H1 (cell line): ENCODE measurements at regions not wholly inside any gene's neighbourhood (a gene's known extent, or its start where the extent isn't known, plus 50 kb on each side); places are given as distances from the start of the nearest gene placed in this dataset.

Experiments
- CTCF ChIA-PET: fragments of 300-600 bp; sonication (Branson Sonifier 250); formaldehyde crosslinking; loops from one replicate; lab custom pipeline; 2021; ENCODE audit not compliant: partially characterized antibody; lab: Charles Lee
- POLR2A ChIA-PET: fragments of 300-600 bp; sonication (Branson Sonifier 250); formaldehyde crosslinking; loops from one replicate; lab custom pipeline; 2021; ENCODE audit warnings: inconsistent platforms; ENCODE audit not compliant: partially characterized antibody; lab: Charles Lee
- DNase-seq, 2 experiments: peaks; one replicate each; pipeline versions ENCODE4 v3.0.0 to v3.0.0-alpha.2; 2010 to 2022; ENCODE audit warnings: low spot score in 2 of 2, low read depth in 1 of 2, mixed read lengths in 1 of 2
- FAIRE-seq: peaks from 2 replicates; lab custom pipeline; 2011; peaks lifted over from hg19 to GRCh38; lab: Jason Lieb, UNC
- H2AFZ ChIP-seq: 2 replicates; pipeline ENCODE4 v1.8.1; 2012; ENCODE audit warnings: low read length, inconsistent platforms
- H2AK5ac ChIP-seq: 2 replicates; pipeline ENCODE4 v1.6.1; 2013; ENCODE audit warnings: low read depth, low read length
- H2BK120ac ChIP-seq: replicated peaks from 2 replicates; pipeline ENCODE3; 2013; ENCODE audit warnings: low read depth, low read length, inconsistent platforms
- H2BK12ac ChIP-seq: 2 replicates; pipeline ENCODE4 v1.6.1; 2013; ENCODE audit warnings: low read depth, low read length
- H2BK15ac ChIP-seq: 2 replicates; pipeline ENCODE4 v1.6.1; 2013; ENCODE audit warnings: low read length
- H2BK20ac ChIP-seq: 2 replicates; pipeline ENCODE4 v1.6.1; 2013; ENCODE audit warnings: low read length
- H2BK5ac ChIP-seq: 2 replicates; pipeline ENCODE4 v1.6.1; 2013; ENCODE audit warnings: low read depth, low read length
- H3K14ac ChIP-seq: 2 replicates; pipeline ENCODE4 v1.6.1; 2013; ENCODE audit warnings: inconsistent platforms; ENCODE audit not compliant: insufficient read length
- H3K18ac ChIP-seq: 2 replicates; pipeline ENCODE4 v1.6.1; 2013; ENCODE audit warnings: low read length; ENCODE audit errors: extremely low read depth
- H3K23ac ChIP-seq: 2 replicates; pipeline ENCODE4 v1.6.1; 2013; ENCODE audit warnings: inconsistent platforms; ENCODE audit not compliant: insufficient read length
- H3K23me2 ChIP-seq: 2 replicates; pipeline ENCODE4 v1.6.1; 2013; ENCODE audit warnings: low read depth, low read length
- H3K27ac ChIP-seq: 2 replicates; pipeline ENCODE4 v1.6.1; 2011; ENCODE audit warnings: low read depth, low read length, inconsistent platforms
- H3K27me3 ChIP-seq, 4 experiments: replicated peaks in 1 of 4; 1 replicate in 1 of 4; 2 replicates in 3 of 4; pipeline versions ENCODE4 v1.6.1 to v1.8.1; 2011 to 2013; ENCODE audit warnings: low read length in 3 of 4, mild to moderate bottlenecking in 3 of 4, inconsistent platforms in 2 of 4, mixed read lengths in 2 of 4, moderate library complexity in 1 of 4; ENCODE audit not compliant: control insufficient read depth in 3 of 4, insufficient read depth in 3 of 4; ENCODE audit errors: extremely low read depth in 1 of 4
- H3K36me3 ChIP-seq, 4 experiments: 2 replicates each; pipeline versions ENCODE4 v1.6.1 to v1.8.1; 2011 to 2013; ENCODE audit warnings: mild to moderate bottlenecking in 4 of 4, low read length in 3 of 4, moderate library complexity in 2 of 4, control low read depth in 1 of 4, inconsistent platforms in 1 of 4; ENCODE audit not compliant: insufficient read depth in 4 of 4, control insufficient read depth in 2 of 4
- H3K4ac ChIP-seq: replicated peaks from 2 replicates; pipeline ENCODE3; 2013; ENCODE audit warnings: low read length, low read depth, mixed read lengths, inconsistent platforms; ENCODE audit not compliant: insufficient read length
- H3K4me1 ChIP-seq, 4 experiments: replicated peaks in 1 of 4; 1 replicate in 1 of 4; 2 replicates in 3 of 4; pipeline versions ENCODE4 v1.6.1 to v1.8.1; 2011 to 2013; ENCODE audit warnings: low read length in 3 of 4, inconsistent platforms in 2 of 4, mixed read lengths in 1 of 4; ENCODE audit not compliant: insufficient read depth in 4 of 4, control insufficient read depth in 3 of 4
- H3K4me2 ChIP-seq, 2 experiments: 2 replicates each; pipeline versions ENCODE4 v1.6.1 to v1.8.1; 2011 to 2013; ENCODE audit warnings: low read depth in 2 of 2, low read length in 2 of 2, control low read depth in 1 of 2, inconsistent platforms in 1 of 2, mild to moderate bottlenecking in 1 of 2; ENCODE audit not compliant: insufficient read depth in 1 of 2
- H3K4me3 ChIP-seq, 4 experiments: fragments of 200-600, 300-600 bp in 1 of 4; sonication (generic), shearing (Covaris generic), sonication (Bioruptor Twin) in 1 of 4; 2 replicates each; pipeline versions ENCODE4 v1.5.1 to v1.8.1; 2011 to 2016; ENCODE audit warnings: low read length in 4 of 4, low read depth in 3 of 4, control low read depth in 2 of 4, inconsistent platforms in 2 of 4, mild to moderate bottlenecking in 2 of 4, mixed read lengths in 1 of 4, moderate library complexity in 1 of 4; ENCODE audit not compliant: insufficient read depth in 2 of 4; ENCODE audit errors: extremely low read depth in 1 of 4
- H3K56ac ChIP-seq: replicated peaks from 2 replicates; pipeline ENCODE3; 2013; ENCODE audit warnings: low read depth, mild to moderate bottlenecking, mixed read lengths, low read length, inconsistent platforms; ENCODE audit not compliant: insufficient read length
- H3K79me1 ChIP-seq: 2 replicates; pipeline ENCODE4 v1.6.1; 2013; ENCODE audit warnings: low read depth, low read length, control low read depth
- H3K79me2 ChIP-seq, 2 experiments: 2 replicates each; pipeline versions ENCODE4 v1.6.1 to v1.8.1; 2012 to 2013; ENCODE audit warnings: low read length in 2 of 2, mild to moderate bottlenecking in 2 of 2, inconsistent platforms in 1 of 2; ENCODE audit not compliant: insufficient read depth in 2 of 2, control insufficient read depth in 1 of 2
- H3K9ac ChIP-seq, 4 experiments: replicated peaks in 1 of 4; 1 replicate in 1 of 4; 2 replicates in 3 of 4; pipeline versions ENCODE4 v1.6.1 to v1.8.1; 2011 to 2013; ENCODE audit warnings: low read depth in 3 of 4, low read length in 3 of 4, control low read depth in 2 of 4, mild to moderate bottlenecking in 2 of 4, moderate library complexity in 2 of 4, inconsistent platforms in 1 of 4; ENCODE audit errors: extremely low read depth in 1 of 4
- H3K9me3 ChIP-seq, 2 experiments: 2 replicates each; pipeline versions ENCODE4 v1.6.1 to v1.8.1; 2012 to 2013; ENCODE audit warnings: mild to moderate bottlenecking in 2 of 2, moderate library complexity in 2 of 2, control low read depth in 1 of 2, inconsistent platforms in 1 of 2, low read depth in 1 of 2, low read length in 1 of 2, mixed read lengths in 1 of 2; ENCODE audit not compliant: insufficient read depth in 2 of 2
- H4K20me1 ChIP-seq, 2 experiments: replicated peaks in 1 of 2; 2 replicates each; pipeline versions ENCODE3 to v1.8.1; 2011 to 2013; ENCODE audit warnings: inconsistent platforms in 2 of 2, low read length in 2 of 2, mild to moderate bottlenecking in 1 of 2; ENCODE audit not compliant: insufficient read depth in 2 of 2, control insufficient read depth in 1 of 2
- H4K5ac ChIP-seq: 2 replicates; pipeline ENCODE4 v1.6.1; 2013; ENCODE audit warnings: low read length, low read depth, mixed read lengths, inconsistent platforms; ENCODE audit not compliant: insufficient read length
- H4K8ac ChIP-seq: 2 replicates; pipeline ENCODE4 v1.8.0; 2013; ENCODE audit warnings: mild to moderate bottlenecking, moderate library complexity, low read length, inconsistent platforms; ENCODE audit not compliant: insufficient read depth; ENCODE audit errors: extremely low read depth
- H4K91ac ChIP-seq: replicated peaks from 2 replicates; pipeline ENCODE3; 2013; ENCODE audit warnings: low read length, mixed read lengths, inconsistent platforms; ENCODE audit not compliant: insufficient read length
- BRCA1 ChIP-seq: IDR thresholded peaks from 2 replicates; pipeline ENCODE4 v1.6.1; 2012; ENCODE audit warnings: low read depth, low read length, improper control_type of control experiment
- CREB1 ChIP-seq: IDR thresholded peaks from 2 replicates; pipeline ENCODE4 v1.6.1; 2012; ENCODE audit warnings: inconsistent platforms
- CTCF ChIP-seq, 3 experiments: IDR thresholded peaks; 1 replicate in 2 of 3; 2 replicates in 1 of 3; pipeline versions ENCODE4 v1.5.1 to v1.6.1; 2011; ENCODE audit warnings: low read length in 3 of 3, mild to moderate bottlenecking in 3 of 3, inconsistent platforms in 2 of 3, low read depth in 1 of 3, moderate library complexity in 1 of 3; ENCODE audit not compliant: insufficient read depth in 1 of 3; ENCODE audit errors: control extremely low read depth in 1 of 3
- NANOG ChIP-seq: IDR thresholded peaks from 2 replicates; pipeline ENCODE4 v1.6.1; 2011; ENCODE audit warnings: low read length, low read depth, mild to moderate bottlenecking, inconsistent platforms; ENCODE audit not compliant: insufficient read depth, poor library complexity, severe bottlenecking
- RBBP5 ChIP-seq: IDR thresholded peaks from 2 replicates; pipeline ENCODE4 v1.7.1; 2012; ENCODE audit warnings: low read depth, mild to moderate bottlenecking, inconsistent platforms, low read length, moderate library complexity, borderline replicate concordance
- RFX5 ChIP-seq: IDR thresholded peaks from 2 replicates; pipeline ENCODE4 v1.6.1; 2011; ENCODE audit warnings: low read depth, low read length, improper control_type of control experiment, borderline replicate concordance
- SP4 ChIP-seq: IDR thresholded peaks from 2 replicates; pipeline ENCODE4 v1.6.1; 2012; ENCODE audit warnings: low read length, inconsistent platforms
- ZNF274 ChIP-seq: IDR thresholded peaks from 2 replicates; pipeline ENCODE4 v1.7.0; 2012; ENCODE audit warnings: low read length, borderline replicate concordance; ENCODE audit errors: extremely low read depth

- Histone ChIP-seq H2AFZ (no peak overlapping the region), H2BK120ac (no peak overlapping the region), H3K9ac (no peak overlapping the region), H3K4me2 (no peak overlapping the region), H2BK20ac (no peak overlapping the region), H3K9me3 (no peaks in the 10 kb centered on the region), H3K4ac (no peak overlapping the region), H3K4me1 (no peaks in the 10 kb centered on the region), H2BK12ac (no peak overlapping the region), H3K27me3 (no peaks in the 10 kb centered on the region), H2BK5ac (no peak overlapping the region), H4K20me1 (no peaks in the 10 kb centered on the region), H3K56ac (no peak overlapping the region), H3K18ac (no peak overlapping the region), H4K91ac (no peak overlapping the region), H4K8ac (no peak overlapping the region), H2BK15ac (no peak overlapping the region), H3K27ac (no peak overlapping the region), H3K14ac (no peak overlapping the region), H3K79me2 (no peaks in the 10 kb centered on the region), H2AK5ac (no peak overlapping the region), H3K79me1 (no peaks in the 10 kb centered on the region), H3K4me3 (no peak overlapping the region), H3K23ac (no peak overlapping the region), H3K23me2 (no peaks in the 10 kb centered on the region), H4K5ac (no peak overlapping the region), H3K36me3 (no peaks in the 10 kb centered on the region)
- TF ChIP-seq RBBP5: no peak
- TF ChIP-seq BRCA1: no peak
- TF ChIP-seq CTCF (IDR thresholded peaks at IDR 0.05; ENCODE audit: control extremely low read depth in 1 of 3, insufficient read depth in 1 of 3, low read depth in 1 of 3, low read length in 3 of 3): no peak
- TF ChIP-seq RFX5: no peak
- no peak for TF ChIP-seq ZNF274
- no peak for TF ChIP-seq NANOG
- TF ChIP-seq CREB1: no peak
- no peak for TF ChIP-seq SP4
- POLR2A ChIA-PET: no interaction called here
- DNase-seq (no peak), FAIRE-seq (no peak)
- CTCF ChIA-PET: interaction anchor here (0.7 kb wide), 1 partner anchor 92 kb away, joined by 4 read pairs; no protein-coding TSS in a partner anchor
Observed at GRCh38 chr13:81446441-81446840, 1105.5 kb upstream of the SPRY2 start.
